ENCODE measurements at regions not wholly inside any gene's neighbourhood (a gene's known extent, or its start where the extent isn't known, plus 50 kb on each side); places are given as distances from the start of the nearest gene placed in this dataset.

DNA sequence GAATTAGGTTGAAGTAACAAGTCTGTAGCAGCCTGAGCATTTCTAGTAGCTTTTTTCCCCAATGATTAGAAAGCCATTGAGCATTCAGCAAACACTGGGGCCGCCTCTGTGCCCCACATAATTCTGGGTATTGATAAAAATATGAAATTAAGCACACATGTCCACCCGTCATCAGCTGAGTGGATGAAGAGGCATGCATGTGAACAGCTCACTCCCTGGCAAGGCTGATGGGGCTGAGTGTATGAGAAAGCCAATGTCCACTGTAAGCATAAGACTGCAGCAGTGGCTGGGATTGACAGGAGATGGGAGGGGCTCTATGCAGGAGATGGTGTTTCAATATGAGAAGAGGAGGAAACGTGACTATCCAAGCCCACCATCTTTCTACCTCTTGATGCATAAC is 124.4 kb upstream of the KLHL29 start:
- Histone ChIP-seq H3K27me3 (ENCODE audit: insufficient read depth in 3 of 3, low read length in 2 of 3) (no peaks in the 10 kb centered on the region), H3K9me3 (no peaks in the 10 kb centered on the region), H3K4me1 (no peaks in the 10 kb centered on the region), H3K4me3 (no peak overlapping the region), H3K27ac (no peak overlapping the region), H3K36me3 (ENCODE audit: insufficient read depth in 1 of 2, low read depth in 1 of 2) (no peaks in the 10 kb centered on the region)
- 38 to 58% (median 51%) methylated on average over 3 of the region's 3 CpGs for WGBS, 3 donors
- DNase-seq (no peak), ATAC-seq (no peak)
- TF ChIP-seq, protein P1, sequence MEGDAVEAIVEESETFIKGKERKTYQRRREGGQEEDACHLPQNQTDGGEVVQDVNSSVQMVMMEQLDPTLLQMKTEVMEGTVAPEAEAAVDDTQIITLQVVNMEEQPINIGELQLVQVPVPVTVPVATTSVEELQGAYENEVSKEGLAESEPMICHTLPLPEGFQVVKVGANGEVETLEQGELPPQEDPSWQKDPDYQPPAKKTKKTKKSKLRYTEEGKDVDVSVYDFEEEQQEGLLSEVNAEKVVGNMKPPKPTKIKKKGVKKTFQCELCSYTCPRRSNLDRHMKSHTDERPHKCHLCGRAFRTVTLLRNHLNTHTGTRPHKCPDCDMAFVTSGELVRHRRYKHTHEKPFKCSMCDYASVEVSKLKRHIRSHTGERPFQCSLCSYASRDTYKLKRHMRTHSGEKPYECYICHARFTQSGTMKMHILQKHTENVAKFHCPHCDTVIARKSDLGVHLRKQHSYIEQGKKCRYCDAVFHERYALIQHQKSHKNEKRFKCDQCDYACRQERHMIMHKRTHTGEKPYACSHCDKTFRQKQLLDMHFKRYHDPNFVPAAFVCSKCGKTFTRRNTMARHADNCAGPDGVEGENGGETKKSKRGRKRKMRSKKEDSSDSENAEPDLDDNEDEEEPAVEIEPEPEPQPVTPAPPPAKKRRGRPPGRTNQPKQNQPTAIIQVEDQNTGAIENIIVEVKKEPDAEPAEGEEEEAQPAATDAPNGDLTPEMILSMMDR (IDR thresholded peaks at IDR 0.05), result no peak
- intact Hi-C loops (cut with DNase I), result no loop called here

DNA sequence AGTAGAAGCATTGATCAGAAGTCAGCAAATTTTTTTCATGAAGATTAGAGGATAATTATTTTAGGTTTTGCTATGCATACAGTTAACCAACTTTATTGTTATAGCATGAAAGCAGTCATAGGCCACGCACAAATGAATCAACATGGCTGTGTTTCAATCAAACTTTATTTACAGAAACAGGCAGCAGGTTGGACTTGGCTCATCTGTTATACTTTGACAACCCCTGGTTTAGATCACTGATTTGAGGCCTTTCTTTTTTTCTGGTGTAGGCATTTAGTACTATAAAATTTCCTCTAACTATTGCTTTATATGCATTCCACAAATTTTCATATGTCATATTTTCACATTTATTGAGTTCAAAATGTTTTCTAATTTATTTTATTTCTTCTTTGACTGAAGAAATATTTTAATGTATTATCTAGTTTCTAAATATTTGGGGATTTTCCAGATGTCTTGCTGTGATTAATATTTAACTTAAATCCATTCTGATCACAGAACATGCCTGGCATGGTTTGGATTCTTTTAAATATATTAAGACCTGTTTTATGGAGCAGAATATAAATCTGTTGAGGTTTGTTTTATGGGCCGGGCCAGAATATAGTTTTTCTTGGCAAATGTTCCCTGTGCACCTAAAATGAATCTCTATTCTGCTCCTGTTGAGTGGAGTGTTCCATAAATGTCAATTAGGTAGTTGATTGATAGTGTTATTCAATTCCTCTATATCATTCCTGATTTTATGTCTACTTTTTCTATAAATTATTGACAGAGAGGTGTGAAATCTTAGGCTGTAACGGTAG is 116.3 kb upstream of the KLHL29 start:
- H3K4me3 ChIP-seq, result no peak overlapping the region
- no peak for ATAC-seq
- H3K36me3 ChIP-seq (ENCODE audit: insufficient read depth in 1 of 2, low read depth in 1 of 2), result no peaks in the 10 kb centered on the region
- H3K27me3 ChIP-seq (ENCODE audit: insufficient read depth in 3 of 3, low read length in 2 of 3), result no peaks in the 10 kb centered on the region
- H3K4me1 ChIP-seq, result no peaks in the 10 kb centered on the region
- no peak overlapping the region for H3K27ac ChIP-seq
- no peak for DNase-seq
- WGBS, 3 donors, result 55 to 69% (median 60%) methylated on average over 3 of the region's 3 CpGs
- no peaks in the 10 kb centered on the region for H3K9me3 ChIP-seq
- TF ChIP-seq, protein P1 (IDR thresholded peaks at IDR 0.05), result no peak
- intact Hi-C loops (cut with DNase I), result no loop called here

DNA sequence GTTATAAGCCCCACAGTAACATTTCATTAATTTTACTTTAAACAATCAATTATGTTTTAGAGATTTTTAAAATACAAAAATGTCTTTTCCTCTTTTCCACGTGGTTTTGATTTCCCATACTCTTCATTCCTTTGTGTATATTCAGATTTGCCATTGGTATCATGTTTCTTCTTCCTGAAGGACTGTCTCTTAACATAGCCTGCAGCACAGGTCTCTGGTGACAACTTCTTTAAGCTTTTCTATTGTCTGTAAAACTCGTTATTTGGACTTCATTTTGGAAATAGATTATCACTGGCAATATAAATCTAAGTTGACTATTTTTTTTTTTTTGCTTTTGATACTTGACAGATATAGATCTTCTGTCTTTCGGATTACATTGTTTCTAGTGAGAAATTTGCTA is 115.2 kb upstream of the KLHL29 start:
- DNase-seq (no peak), ATAC-seq (no peak)
- intact Hi-C loops (cut with DNase I), result no loop called here
- 39 to 41% (median 41%) methylated on average over 3 of the region's 3 CpGs for WGBS, 3 donors
- Histone ChIP-seq H3K27ac (no peak overlapping the region), H3K4me3 (no peak overlapping the region), H3K27me3 (ENCODE audit: insufficient read depth in 3 of 3, low read length in 2 of 3) (no peaks in the 10 kb centered on the region), H3K9me3 (no peaks in the 10 kb centered on the region), H3K36me3 (ENCODE audit: insufficient read depth in 1 of 2, low read depth in 1 of 2) (no peaks in the 10 kb centered on the region), H3K4me1 (no peaks in the 10 kb centered on the region)
- TF ChIP-seq, protein P1 (IDR thresholded peaks at IDR 0.05), result no peak

DNA sequence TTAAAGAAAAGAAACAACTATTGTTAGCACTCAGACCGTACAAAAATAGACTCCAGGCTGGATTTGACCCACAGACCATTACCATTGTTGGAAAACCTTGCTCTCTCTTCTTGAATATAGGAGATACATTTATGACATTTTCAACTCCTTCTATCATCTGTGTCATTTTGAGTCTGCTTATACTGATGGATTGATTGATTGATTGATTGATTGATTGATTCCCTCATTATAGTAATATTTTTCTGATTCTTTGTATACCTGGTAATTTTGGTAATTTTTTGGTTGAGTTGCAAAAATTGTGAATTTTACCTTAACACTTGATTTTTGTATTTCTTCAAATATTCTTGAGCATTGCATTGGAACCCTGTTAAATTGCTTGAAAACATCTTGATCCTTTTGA is 114.2 kb upstream of the KLHL29 start:
- WGBS, 3 donors, result 76 to 92% (median 88%) methylated on average over 1 of the region's 1 CpG
- Histone ChIP-seq H3K27ac (no peak overlapping the region), H3K9me3 (no peaks in the 10 kb centered on the region), H3K4me1 (no peaks in the 10 kb centered on the region), H3K4me3 (no peak overlapping the region), H3K27me3 (ENCODE audit: insufficient read depth in 3 of 3, low read length in 2 of 3) (peaks cover 0 to 1% (median 0%) of the 10 kb centered on the region in 3 donors), H3K36me3 (ENCODE audit: insufficient read depth in 1 of 2, low read depth in 1 of 2) (no peaks in the 10 kb centered on the region)
- ATAC-seq, result no peak
- no peak for DNase-seq
- intact Hi-C loops (cut with DNase I), result no loop called here
- TF ChIP-seq, protein P1 (IDR thresholded peaks at IDR 0.05), result no peak

DNA sequence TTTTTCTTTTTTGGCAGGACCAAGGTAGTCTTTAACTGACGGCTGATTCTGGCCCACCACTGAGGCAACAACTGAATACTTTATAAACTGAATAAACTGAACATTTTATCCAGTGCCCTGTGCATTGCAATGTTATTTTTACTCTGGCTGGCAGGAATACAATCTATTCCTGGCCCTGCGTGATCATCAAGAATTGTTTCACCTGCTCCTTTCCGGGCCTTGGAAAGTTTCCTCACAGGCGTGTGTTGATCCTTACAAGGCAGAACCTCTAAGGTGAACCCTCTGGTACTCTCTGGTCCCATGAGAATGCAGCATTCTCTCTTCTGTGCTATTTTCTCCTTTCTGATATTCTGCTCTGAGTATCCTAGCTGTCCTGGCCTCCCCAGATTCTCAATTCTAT is 113.7 kb upstream of the KLHL29 start:
- ATAC-seq, result peak in 3 of 4 donors; percentile 48 to 79 (median 49)
- no peaks in the 10 kb centered on the region for H3K4me1 ChIP-seq
- 28 to 44% (median 30%) methylated on average over 4 of the region's 4 CpGs for WGBS, 3 donors
- no peaks in the 10 kb centered on the region for H3K9me3 ChIP-seq
- no peaks in the 10 kb centered on the region for H3K36me3 ChIP-seq (ENCODE audit: insufficient read depth in 1 of 2, low read depth in 1 of 2)
- H3K27me3 ChIP-seq (ENCODE audit: insufficient read depth in 3 of 3, low read length in 2 of 3), result peaks cover 0 to 1% (median 0%) of the 10 kb centered on the region in 3 donors
- DNase-seq, result no peak
- no peak overlapping the region for H3K4me3 ChIP-seq
- TF ChIP-seq, protein P1 (IDR thresholded peaks at IDR 0.05), result no peak
- H3K27ac ChIP-seq, result no peak overlapping the region
- intact Hi-C loops (cut with DNase I), result no loop called here

Data from psoas muscle (tissue), 7 donors.